Parathyroid adenoma (tissue), 2 donors: ENCODE measurements at regions not wholly inside any gene's neighbourhood (a gene's known extent, or its start where the extent isn't known, plus 50 kb on each side); places are given as distances from the start of the nearest gene placed in this dataset.

Experiments
- H2AFZ ChIP-seq: fragments of 300-600 bp; sonication (generic); one replicate; pipeline ENCODE4 v1.7.0; 2017; ENCODE audit warnings: antibody characterized with exemption, mild to moderate bottlenecking
- H3K27ac ChIP-seq: fragments of 300-600 bp; sonication (generic); one replicate; pipeline ENCODE4 v1.7.0; 2017
- H3K27me3 ChIP-seq: fragments of 300-600 bp; sonication (generic); one replicate; pipeline ENCODE4 v1.7.0; 2017; ENCODE audit warnings: low read length; ENCODE audit not compliant: control insufficient read depth, insufficient read depth
- H3K36me3 ChIP-seq: fragments of 300-600 bp; sonication (generic); one replicate; pipeline ENCODE4 v1.7.0; 2017; ENCODE audit warnings: low read length; ENCODE audit not compliant: control insufficient read depth, insufficient read depth
- H3K4me1 ChIP-seq: fragments of 300-600 bp; sonication (generic); one replicate; pipeline ENCODE4 v1.7.0; 2017; ENCODE audit warnings: control low read depth
- H3K4me2 ChIP-seq: fragments of 300-600 bp; sonication (generic); one replicate; pipeline ENCODE4 v1.7.0; 2017; ENCODE audit warnings: low read length
- H3K4me3 ChIP-seq: fragments of 300-600 bp; sonication (generic); one replicate; pipeline ENCODE4 v1.7.0; 2017; ENCODE audit warnings: low read depth, low read length
- H3K79me2 ChIP-seq: fragments of 300-600 bp; sonication (generic); one replicate; pipeline ENCODE4 v1.7.0; 2017; ENCODE audit warnings: control low read depth
- H3K9ac ChIP-seq: fragments of 300-600 bp; sonication (generic); one replicate; pipeline ENCODE4 v1.7.0; 2017; ENCODE audit warnings: mild to moderate bottlenecking
- H3K9me3 ChIP-seq: fragments of 300-600 bp; sonication (generic); one replicate; pipeline ENCODE4 v1.7.0; 2017; ENCODE audit warnings: low read length; ENCODE audit not compliant: control insufficient read depth
- TF ChIP-seq, protein P1 (sequence below): fragments of 300-600 bp; sonication (generic); IDR thresholded peaks from one replicate; pipeline ENCODE4 v1.7.0; 2017; ENCODE audit warnings: antibody characterized with exemption, mild to moderate bottlenecking
- donor health status: primary hyperparathyroidism.

DNA sequence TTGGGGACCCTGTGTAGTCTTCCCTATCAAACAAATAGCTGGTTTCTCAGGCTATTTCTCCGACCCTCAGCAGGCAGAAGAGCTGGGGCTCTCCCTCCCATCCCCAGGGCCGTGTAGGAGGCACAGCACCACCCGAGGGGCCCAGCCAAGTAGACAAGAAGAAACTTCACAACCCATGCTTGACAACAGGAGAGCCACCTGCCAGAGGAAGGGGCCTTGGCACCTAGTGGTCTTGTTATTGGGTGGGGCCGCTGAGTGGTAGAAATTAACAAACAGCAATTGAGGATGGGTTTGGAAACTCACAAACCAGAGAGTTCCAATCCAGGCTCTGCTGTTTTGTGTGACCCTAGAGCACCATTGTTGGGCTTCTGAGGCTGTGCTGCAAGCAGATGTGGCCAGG lies 108.5 kb upstream of the CHD6 start:
- Histone ChIP-seq H3K9ac (no peak overlapping the region), H3K4me3 (no peak overlapping the region), H3K27me3 (no peaks in the 10 kb centered on the region), H3K4me2 (no peak overlapping the region), H3K9me3 (no peaks in the 10 kb centered on the region), H3K79me2 (no peaks in the 10 kb centered on the region), H2AFZ (no peak overlapping the region), H3K36me3 (no peaks in the 10 kb centered on the region), H3K27ac (no peak overlapping the region), H3K4me1 (no peaks in the 10 kb centered on the region)
- TF ChIP-seq, protein P1, sequence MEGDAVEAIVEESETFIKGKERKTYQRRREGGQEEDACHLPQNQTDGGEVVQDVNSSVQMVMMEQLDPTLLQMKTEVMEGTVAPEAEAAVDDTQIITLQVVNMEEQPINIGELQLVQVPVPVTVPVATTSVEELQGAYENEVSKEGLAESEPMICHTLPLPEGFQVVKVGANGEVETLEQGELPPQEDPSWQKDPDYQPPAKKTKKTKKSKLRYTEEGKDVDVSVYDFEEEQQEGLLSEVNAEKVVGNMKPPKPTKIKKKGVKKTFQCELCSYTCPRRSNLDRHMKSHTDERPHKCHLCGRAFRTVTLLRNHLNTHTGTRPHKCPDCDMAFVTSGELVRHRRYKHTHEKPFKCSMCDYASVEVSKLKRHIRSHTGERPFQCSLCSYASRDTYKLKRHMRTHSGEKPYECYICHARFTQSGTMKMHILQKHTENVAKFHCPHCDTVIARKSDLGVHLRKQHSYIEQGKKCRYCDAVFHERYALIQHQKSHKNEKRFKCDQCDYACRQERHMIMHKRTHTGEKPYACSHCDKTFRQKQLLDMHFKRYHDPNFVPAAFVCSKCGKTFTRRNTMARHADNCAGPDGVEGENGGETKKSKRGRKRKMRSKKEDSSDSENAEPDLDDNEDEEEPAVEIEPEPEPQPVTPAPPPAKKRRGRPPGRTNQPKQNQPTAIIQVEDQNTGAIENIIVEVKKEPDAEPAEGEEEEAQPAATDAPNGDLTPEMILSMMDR = no peak

DNA sequence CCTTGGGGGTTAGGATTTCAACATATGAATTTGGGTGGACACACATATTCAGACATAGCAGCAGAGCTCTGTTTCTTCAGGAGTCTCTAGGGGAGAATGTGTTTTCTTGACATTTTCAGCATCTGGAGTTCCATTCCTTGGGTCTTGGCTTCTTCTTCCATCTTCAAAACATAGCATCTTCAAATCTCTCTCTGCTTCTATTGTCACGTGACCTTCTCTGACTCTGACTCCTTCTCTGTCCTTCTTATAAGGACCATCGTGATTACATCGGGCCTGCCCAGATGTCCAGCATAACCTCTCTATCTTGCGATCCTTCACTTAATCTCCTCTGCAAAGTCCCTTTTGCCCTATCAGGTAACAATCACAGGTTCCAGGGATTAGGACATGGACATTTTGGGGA lies 101.0 kb upstream of the CHD6 start:
- Histone ChIP-seq H3K79me2 (no peaks in the 10 kb centered on the region), H3K4me1 (peaks cover 6% of the 10 kb centered on the region), H3K4me2 (no peak overlapping the region), H3K9me3 (no peaks in the 10 kb centered on the region), H2AFZ (peak overlapping the region; percentile 73), H3K9ac (no peak overlapping the region), H3K27me3 (no peaks in the 10 kb centered on the region), H3K36me3 (no peaks in the 10 kb centered on the region), H3K4me3 (no peak overlapping the region), H3K27ac (no peak overlapping the region)
- TF ChIP-seq, protein P1 = no peak

DNA sequence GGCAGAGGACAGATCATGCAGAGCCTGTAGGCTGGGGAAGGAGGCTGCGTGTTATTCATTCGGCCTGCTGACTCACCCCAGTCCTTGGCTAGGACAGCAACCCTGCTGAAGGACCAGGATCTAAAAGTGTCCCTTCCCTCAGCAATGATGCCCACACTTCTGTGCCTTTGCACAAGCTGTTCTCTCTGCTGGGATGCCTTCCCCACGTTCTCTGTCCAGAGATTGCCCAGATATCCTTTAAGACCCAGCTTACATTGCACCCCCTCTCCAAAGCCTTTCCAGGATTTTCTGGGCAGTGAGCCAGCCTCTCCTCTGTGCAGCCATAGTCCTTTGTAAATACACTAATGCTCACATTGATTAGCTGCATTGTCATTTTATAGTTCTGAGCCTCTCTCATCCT lies 99.3 kb upstream of the CHD6 start:
- Histone ChIP-seq H3K4me3 (no peak overlapping the region), H3K79me2 (no peaks in the 10 kb centered on the region), H3K4me2 (no peak overlapping the region), H3K27me3 (no peaks in the 10 kb centered on the region), H2AFZ (no peak overlapping the region), H3K4me1 (peaks cover 11% of the 10 kb centered on the region), H3K36me3 (no peaks in the 10 kb centered on the region), H3K9ac (no peak overlapping the region), H3K27ac (no peak overlapping the region), H3K9me3 (no peaks in the 10 kb centered on the region)
- TF ChIP-seq, protein P1 = no peak

DNA sequence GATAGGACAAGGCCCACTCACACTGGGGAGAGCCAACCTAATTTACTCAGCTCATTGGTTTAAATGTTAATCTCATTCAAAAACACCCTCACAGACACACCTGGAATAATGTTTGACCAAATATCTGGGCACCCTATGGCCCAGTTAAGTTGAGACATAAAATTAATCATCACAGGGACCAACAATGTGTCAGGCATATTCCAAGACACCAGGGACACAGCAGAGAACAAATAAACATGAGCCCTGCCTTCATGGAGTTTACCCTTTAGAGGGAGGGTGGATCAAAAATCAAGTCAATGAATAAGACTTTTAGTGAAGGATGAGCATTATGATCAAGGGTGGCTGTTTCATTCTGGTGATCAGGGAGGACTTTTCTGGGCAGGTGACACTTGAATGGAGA lies 98.7 kb upstream of the CHD6 start:
- Histone ChIP-seq H3K27me3 (no peaks in the 10 kb centered on the region), H2AFZ (no peak overlapping the region), H3K9me3 (no peaks in the 10 kb centered on the region), H3K4me2 (no peak overlapping the region), H3K79me2 (no peaks in the 10 kb centered on the region), H3K36me3 (no peaks in the 10 kb centered on the region), H3K4me3 (no peak overlapping the region), H3K27ac (no peak overlapping the region), H3K4me1 (peaks cover 11% of the 10 kb centered on the region), H3K9ac (no peak overlapping the region)
- TF ChIP-seq, protein P1 = no peak

DNA sequence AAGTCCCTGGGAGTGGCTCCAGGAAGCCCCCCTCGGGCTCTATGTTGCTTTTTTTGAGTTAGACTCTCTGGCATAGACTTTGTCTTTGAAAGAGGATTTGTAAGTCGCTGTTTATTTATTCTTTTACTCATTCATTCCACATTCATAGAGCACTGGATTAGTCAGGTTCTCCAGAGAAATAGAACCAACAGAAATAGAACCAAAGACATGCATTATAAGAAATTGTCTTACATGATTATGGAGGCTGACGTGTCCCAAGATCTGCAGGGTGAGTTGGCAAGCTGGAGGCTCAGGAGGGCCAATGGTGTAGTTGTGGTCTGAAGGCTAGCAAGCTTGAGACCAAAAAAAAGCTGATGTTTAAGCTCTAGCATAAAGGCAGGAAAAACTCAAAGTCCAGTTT lies 98.3 kb upstream of the CHD6 start:
- TF ChIP-seq, protein P1 = no peak
- H3K27me3 ChIP-seq = no peaks in the 10 kb centered on the region
- H3K9me3 ChIP-seq = no peaks in the 10 kb centered on the region
- no peak overlapping the region for H3K4me3 ChIP-seq
- no peak overlapping the region for H3K4me2 ChIP-seq
- H3K79me2 ChIP-seq = no peaks in the 10 kb centered on the region
- peaks cover 11% of the 10 kb centered on the region for H3K4me1 ChIP-seq
- H3K27ac ChIP-seq = no peak overlapping the region
- no peaks in the 10 kb centered on the region for H3K36me3 ChIP-seq
- no peak overlapping the region for H2AFZ ChIP-seq
- H3K9ac ChIP-seq = no peak overlapping the region
